ENCODE measurements at regions not wholly inside any gene's neighbourhood (a gene's known extent, or its start where the extent isn't known, plus 50 kb on each side); places are given as distances from the start of the nearest gene placed in this dataset.

GRCh38 chr10:36068542-36068941 is 426.4 kb upstream of the FZD8 start:
- H3K27ac ChIP-seq, result no peak overlapping the region
- TF ChIP-seq ZFX (IDR thresholded peaks at IDR 0.05) (no peak), CTCF (conservative IDR thresholded peaks at IDR 0.05) (no peak)

- no peak overlapping the region for H3K27ac ChIP-seq
- TF ChIP-seq CTCF (conservative IDR thresholded peaks at IDR 0.05) (no peak), ZFX (IDR thresholded peaks at IDR 0.05) (no peak)
These were observed 425.7 kb upstream of the FZD8 start for GRCh38 chr10:36067748-36068147.

GRCh38 chr10:36066850-36067249 is 424.8 kb upstream of the FZD8 start:
- TF ChIP-seq ZFX (IDR thresholded peaks at IDR 0.05) (no peak), CTCF (conservative IDR thresholded peaks at IDR 0.05) (no peak)
- H3K27ac ChIP-seq, result no peak overlapping the region

GRCh38 chr10:36066102-36066501 is 424.0 kb upstream of the FZD8 start:
- TF ChIP-seq CTCF (conservative IDR thresholded peaks at IDR 0.05), result no peak
- H3K27ac ChIP-seq, result no peak overlapping the region

GRCh38 chr10:36063396-36063795 is 421.3 kb upstream of the FZD8 start:
- no peak overlapping the region for H3K27ac ChIP-seq
- TF ChIP-seq ZFX (IDR thresholded peaks at IDR 0.05) (no peak), CTCF (conservative IDR thresholded peaks at IDR 0.05) (no peak)

- TF ChIP-seq CTCF (conservative IDR thresholded peaks at IDR 0.05), result no peak
- no peak for TF ChIP-seq ZFX (IDR thresholded peaks at IDR 0.05)
These were observed 415.6 kb upstream of the FZD8 start for GRCh38 chr10:36057731-36058130.

GRCh38 chr10:36057180-36057579 is 415.1 kb upstream of the FZD8 start:
- no peak overlapping the region for H3K27ac ChIP-seq
- no peak for TF ChIP-seq CTCF (conservative IDR thresholded peaks at IDR 0.05)
- no peak for TF ChIP-seq ZFX (IDR thresholded peaks at IDR 0.05)

More at GRCh38 chr10:36057731-36058130, 415.6 kb upstream of the FZD8 start:
- no peak overlapping the region for H3K27ac ChIP-seq

All from C4-2B (cell line).